GM18502 (cell line): ENCODE measurements at regions not wholly inside any gene's neighbourhood (a gene's known extent, or its start where the extent isn't known, plus 50 kb on each side); places are given as distances from the start of the nearest gene placed in this dataset.
A peak's percentile ranks its signal among the peaks of the same experiment; 100 is the strongest.
"Not testable (repeated sequence)": the region's sequence is repeated elsewhere in the genome, so short reads cannot be mapped to it uniquely, and the experiment has no call there.

Experiments used
- ATAC-seq: cut with Tn5 transposase; IDR thresholded peaks from one replicate; pipeline ENCODE4 v1.9.1; 2021; ENCODE audit warnings: mild to moderate bottlenecking; ENCODE audit not compliant: unreplicated experiment, poor library complexity

- no peak for ATAC-seq
These were observed 143.2 kb upstream of the ARHGEF26 start for GRCh38 chr3:153978006-153978405.

- ATAC-seq, result no peak
These were observed 141.6 kb upstream of the ARHGEF26 start for GRCh38 chr3:153979418-153980251.

- ATAC-seq, result no peak
These were observed 141.0 kb upstream of the ARHGEF26 start for GRCh38 chr3:153980252-153980590.

- not testable (repeated sequence) for ATAC-seq
These were observed 123.8 kb upstream of the ARHGEF26 start for GRCh38 chr3:153997364-153997763.

- ATAC-seq, result no peak
These were observed 117.5 kb upstream of the ARHGEF26 start for GRCh38 chr3:154003649-154004048.

- ATAC-seq, result no peak
These were observed 110.2 kb upstream of the ARHGEF26 start for GRCh38 chr3:154011036-154011435.

- ATAC-seq, result no peak
These were observed 107.5 kb upstream of the ARHGEF26 start for GRCh38 chr3:154013736-154014135.

GRCh38 chr3:154015307-154015706, 105.9 kb upstream of the ARHGEF26 start:
- ATAC-seq, result no peak

GRCh38 chr3:154018100-154018696, 103.0 kb upstream of the ARHGEF26 start:
- peak; percentile 83 for ATAC-seq

- no peak for ATAC-seq
These were observed 98.6 kb upstream of the ARHGEF26 start for GRCh38 chr3:154022606-154023005.

- no peak for ATAC-seq
These were observed 98.0 kb upstream of the ARHGEF26 start for GRCh38 chr3:154023148-154023547.

- ATAC-seq, result no peak
These were observed 96.2 kb upstream of the ARHGEF26 start for GRCh38 chr3:154025007-154025406.

GRCh38 chr3:154029926-154030325, 91.3 kb upstream of the ARHGEF26 start:
- ATAC-seq, result no peak

- no peak for ATAC-seq
These were observed 86.3 kb upstream of the ARHGEF26 start for GRCh38 chr3:154034797-154035330.

- peak; percentile 76 for ATAC-seq
These were observed 80.9 kb upstream of the ARHGEF26 start for GRCh38 chr3:154040283-154040682.

GRCh38 chr3:154044671-154045070, 76.5 kb upstream of the ARHGEF26 start:
- ATAC-seq, result no peak

- no peak for ATAC-seq
These were observed 71.0 kb upstream of the ARHGEF26 start for GRCh38 chr3:154050216-154050615.

GRCh38 chr3:154050766-154051165, 70.4 kb upstream of the ARHGEF26 start:
- ATAC-seq, result no peak

GRCh38 chr3:154059833-154060232, 61.4 kb upstream of the ARHGEF26 start:
- ATAC-seq, result no peak

GRCh38 chr3:154060238-154061000, 60.8 kb upstream of the ARHGEF26 start:
- no peak for ATAC-seq

- no peak for ATAC-seq
These were observed 60.2 kb upstream of the ARHGEF26 start for GRCh38 chr3:154061001-154061370.
